Stimulated activated CD8-positive, alpha-beta memory T cell treated with anti-CD3 and anti-CD28 coated beads, Interleukin-12 subunit alpha, Interleukin-12 subunit beta, amount 100 ng/mL, for 24 hours (primary cell): ENCODE measurements at regions not wholly inside any gene's neighbourhood (a gene's known extent, or its start where the extent isn't known, plus 50 kb on each side); places are given as distances from the start of the nearest gene placed in this dataset.

Source experiments
- DNase-seq: peaks from one replicate; pipeline ENCODE4 v3.0.0-alpha.2; 2020; ENCODE audit errors: extremely low read depth

GRCh38 chr6:164315376-164315775 lies 900.9 kb downstream of the QKI start:
- no peak for DNase-seq

GRCh38 chr6:164308339-164308738 lies 893.8 kb downstream of the QKI start:
- no peak for DNase-seq

GRCh38 chr6:164303102-164303964 lies 888.8 kb downstream of the QKI start:
- DNase-seq, result no peak

GRCh38 chr6:164296411-164296810 lies 881.9 kb downstream of the QKI start:
- DNase-seq, result no peak

GRCh38 chr6:164294047-164294784 lies 879.7 kb downstream of the QKI start:
- no peak for DNase-seq

- no peak for DNase-seq
Observed at GRCh38 chr6:164291224-164291623, 876.7 kb downstream of the QKI start.

- no peak for DNase-seq
Observed at GRCh38 chr6:164290101-164290500, 875.6 kb downstream of the QKI start.

- no peak for DNase-seq
Observed at GRCh38 chr6:164286011-164286410, 871.5 kb downstream of the QKI start.

- DNase-seq, result no peak
Observed at GRCh38 chr6:164283574-164283973, 869.1 kb downstream of the QKI start.

GRCh38 chr6:164276211-164276610 lies 861.7 kb downstream of the QKI start:
- DNase-seq, result no peak

GRCh38 chr6:164275773-164276172 lies 861.3 kb downstream of the QKI start:
- no peak for DNase-seq

- no peak for DNase-seq
Observed at GRCh38 chr6:164274493-164274892, 860.0 kb downstream of the QKI start.

- no peak for DNase-seq
Observed at GRCh38 chr6:164273491-164273890, 859.0 kb downstream of the QKI start.

GRCh38 chr6:164266851-164267250 lies 852.3 kb downstream of the QKI start:
- no peak for DNase-seq

GRCh38 chr6:164262348-164262747 lies 847.8 kb downstream of the QKI start:
- DNase-seq, result no peak

- no peak for DNase-seq
Observed at GRCh38 chr6:164258421-164258820, 843.9 kb downstream of the QKI start.

- no peak for DNase-seq
Observed at GRCh38 chr6:164252948-164253347, 838.4 kb downstream of the QKI start.

- no peak for DNase-seq
Observed at GRCh38 chr6:164252291-164252690, 837.8 kb downstream of the QKI start.

- no peak for DNase-seq
Observed at GRCh38 chr6:164247106-164247505, 832.6 kb downstream of the QKI start.

GRCh38 chr6:164246082-164246481 lies 831.6 kb downstream of the QKI start:
- no peak for DNase-seq

GRCh38 chr6:164243949-164244348 lies 829.4 kb downstream of the QKI start:
- DNase-seq, result no peak

- DNase-seq, result no peak
Observed at GRCh38 chr6:164243012-164243610, 828.6 kb downstream of the QKI start.

GRCh38 chr6:164230804-164231203 lies 816.3 kb downstream of the QKI start:
- no peak for DNase-seq
